DOHH2 (cell line): ENCODE measurements at regions not wholly inside any gene's neighbourhood (a gene's known extent, or its start where the extent isn't known, plus 50 kb on each side); places are given as distances from the start of the nearest gene placed in this dataset.

Experiments used
- CTCF ChIP-seq: fragments of 200-600 bp; sonication (generic); IDR thresholded peaks from one replicate; pipeline ENCODE4 v1.5.1; 2014; ENCODE audit warnings: antibody characterized with exemption, mild to moderate bottlenecking, low read depth, low read length; ENCODE audit not compliant: poor library complexity, severe bottlenecking
- EZH2phosphoT487 ChIP-seq: fragments of 200-600 bp; sonication (generic); IDR thresholded peaks from 2 replicates; pipeline ENCODE4 v1.6.1; 2017; ENCODE audit warnings: borderline replicate concordance, mild to moderate bottlenecking, antibody characterized with exemption, low read length, moderate library complexity, mixed read lengths

GRCh38 chr13:50518781-50519201 is 324.7 kb downstream of the DLEU7 start:
- no peak for TF ChIP-seq CTCF
- TF ChIP-seq EZH2phosphoT487: no peak
